Activated CD4-positive, alpha-beta T cell treated with anti-CD3 and anti-CD28 coated beads, Interleukin-2, amount 50 U/mL, for 16 hours (primary cell): ENCODE measurements at regions not wholly inside any gene's neighbourhood (a gene's known extent, or its start where the extent isn't known, plus 50 kb on each side); places are given as distances from the start of the nearest gene placed in this dataset.

Experiments used
- DNase-seq: peaks from one replicate; pipeline ENCODE4 v3.0.0-alpha.2; 2020

DNA sequence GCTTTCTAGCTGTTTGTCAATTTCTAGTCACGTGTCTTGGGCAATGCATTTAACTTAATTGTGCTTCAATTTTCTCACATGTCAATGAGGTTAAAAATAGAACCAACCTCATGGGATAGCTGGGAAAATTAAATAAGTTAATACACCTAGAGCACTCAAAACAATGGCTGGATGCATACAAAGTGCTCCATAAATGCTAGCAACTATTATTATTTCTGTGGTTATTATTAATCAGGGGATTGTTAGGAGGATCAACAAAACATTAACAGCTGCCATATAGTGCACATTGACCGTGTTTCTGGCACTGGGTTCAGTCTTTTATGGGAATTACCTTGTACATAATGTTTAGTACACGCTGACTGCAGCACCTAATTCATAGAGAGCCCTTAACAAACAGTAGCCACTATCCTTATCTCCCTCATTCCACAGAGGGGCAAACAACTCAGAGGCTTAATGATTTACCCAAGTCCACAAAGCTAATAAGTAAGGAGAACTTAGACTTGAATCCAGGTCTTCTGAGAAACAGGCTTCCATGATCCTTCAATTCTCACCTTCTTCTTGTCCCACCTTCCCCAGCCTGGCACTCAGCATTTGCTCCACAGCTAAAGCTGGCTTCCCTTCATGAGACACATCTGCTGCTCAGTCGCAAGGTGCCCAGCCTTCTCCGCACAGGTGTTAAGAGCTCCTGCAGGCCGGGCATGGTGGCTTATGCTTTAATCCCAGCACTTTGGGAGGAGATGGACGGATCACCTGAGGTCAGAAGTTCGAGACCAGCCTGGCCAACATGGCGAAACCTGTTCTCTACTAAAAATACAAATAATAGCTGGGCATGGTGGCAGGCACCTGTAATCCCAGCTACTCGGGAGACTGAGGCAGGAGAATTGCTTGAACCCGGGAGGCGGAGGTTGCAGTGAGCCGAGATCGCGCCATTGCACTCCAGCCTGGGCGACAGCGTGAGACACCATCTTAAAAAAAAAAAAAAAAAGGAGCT, 137.4 kb upstream of the ABCA1 start:
- no peak for DNase-seq

DNA sequence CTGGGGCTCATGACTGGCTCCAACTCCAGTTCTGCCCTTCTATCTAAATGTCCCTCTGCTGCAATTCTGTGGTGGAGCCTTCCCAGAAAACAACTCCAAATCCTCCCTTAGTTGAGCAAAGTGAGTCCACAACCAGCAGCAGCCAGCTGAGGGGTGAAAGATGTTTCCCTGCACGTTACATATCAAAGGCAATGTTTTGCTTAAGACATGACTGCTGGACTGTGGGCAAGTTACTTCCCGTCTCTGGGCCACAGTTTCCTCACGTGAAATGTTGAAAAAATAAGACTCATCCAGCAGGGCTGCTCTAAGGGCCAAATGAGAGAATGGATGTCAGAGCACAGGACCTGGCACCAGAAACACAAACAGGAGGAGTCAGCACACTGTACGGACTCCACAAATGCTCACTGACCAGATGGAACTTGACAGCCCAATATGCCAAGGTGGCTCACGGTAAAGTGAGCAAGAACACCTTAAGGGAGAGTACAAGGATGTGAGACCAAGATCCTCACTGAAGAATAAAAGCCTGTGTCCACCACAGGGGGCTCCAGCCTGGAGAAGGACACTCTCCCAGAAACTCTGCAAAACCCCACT, 138.4 kb upstream of the ABCA1 start:
- no peak for DNase-seq

DNA sequence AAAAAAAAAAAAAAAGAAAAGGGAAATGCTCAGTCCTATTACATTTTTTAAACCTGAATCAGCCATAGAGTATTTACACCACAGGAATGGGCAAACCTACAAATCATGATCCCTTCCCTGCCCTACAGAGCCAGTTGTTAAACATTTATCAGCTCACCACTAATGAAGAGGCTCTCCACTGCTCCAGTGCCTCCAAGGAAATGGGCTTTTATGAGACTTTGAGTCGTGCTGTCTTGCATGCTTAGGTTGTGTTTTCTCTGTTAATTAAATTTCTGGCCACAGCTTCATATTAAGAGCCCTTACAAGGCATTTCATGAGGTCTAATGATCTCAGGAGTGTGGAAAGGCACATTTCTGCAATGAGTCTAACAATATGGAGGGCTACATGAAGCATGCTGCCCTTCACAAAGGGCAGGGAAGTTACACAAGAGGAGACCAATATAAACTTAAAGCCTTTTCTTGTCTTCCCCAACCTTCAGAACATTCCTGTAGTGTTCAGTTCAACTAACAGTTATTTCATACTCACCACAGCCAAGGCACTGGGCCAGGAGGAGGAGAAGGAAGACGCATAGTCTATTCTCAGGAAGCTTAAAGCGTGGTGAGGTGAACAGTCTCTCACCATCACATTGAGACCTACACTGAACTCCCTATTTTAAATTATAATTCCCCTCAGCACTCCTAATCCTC, 140.1 kb upstream of the ABCA1 start:
- no peak for DNase-seq

GRCh38 chr9:105069285-105069684, 141.3 kb upstream of the ABCA1 start:
- no peak for DNase-seq

DNA sequence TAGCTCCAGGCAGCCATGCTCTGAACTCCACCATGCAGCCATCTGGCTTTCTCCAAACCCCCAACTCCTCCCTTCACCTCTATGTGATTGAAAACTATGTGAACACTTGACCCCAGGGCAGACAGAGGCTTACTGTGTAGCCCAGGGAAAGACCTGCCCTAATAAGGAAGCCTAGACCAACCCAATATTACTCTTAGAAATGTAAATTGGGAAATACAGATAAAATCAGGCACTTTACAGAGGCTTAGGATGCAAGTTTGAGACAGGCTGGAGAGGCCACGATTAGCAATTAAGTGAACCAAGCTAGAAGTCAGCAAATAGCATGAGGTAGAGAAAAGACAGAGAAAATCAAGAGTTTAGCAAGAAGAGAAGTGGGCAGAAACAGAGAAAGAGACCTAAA, 141.7 kb upstream of the ABCA1 start:
- DNase-seq: no peak

GRCh38 chr9:105070176-105070575, 142.2 kb upstream of the ABCA1 start:
- DNase-seq: no peak

DNA sequence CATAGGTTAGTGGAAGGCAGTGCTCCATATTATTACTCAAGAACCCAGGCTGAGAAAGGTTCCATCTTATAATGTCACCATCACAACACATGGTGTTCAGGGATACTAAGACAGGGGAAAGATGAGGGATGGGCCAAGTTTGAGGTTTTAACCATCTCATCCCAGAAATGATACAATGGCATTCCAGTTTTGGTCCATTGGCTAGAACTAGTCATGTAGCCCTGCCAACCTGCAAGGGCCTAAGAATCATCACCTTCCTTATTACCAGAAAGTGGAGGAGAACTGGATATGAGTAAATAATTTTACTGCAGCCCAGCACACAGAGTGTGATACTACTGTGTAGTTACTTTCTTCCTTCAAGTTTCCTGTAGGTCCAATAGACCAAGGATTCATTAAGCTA, 144.5 kb upstream of the ABCA1 start:
- no peak for DNase-seq

- no peak for DNase-seq
Observed at GRCh38 chr9:105073147-105073546, 145.2 kb upstream of the ABCA1 start.

DNA sequence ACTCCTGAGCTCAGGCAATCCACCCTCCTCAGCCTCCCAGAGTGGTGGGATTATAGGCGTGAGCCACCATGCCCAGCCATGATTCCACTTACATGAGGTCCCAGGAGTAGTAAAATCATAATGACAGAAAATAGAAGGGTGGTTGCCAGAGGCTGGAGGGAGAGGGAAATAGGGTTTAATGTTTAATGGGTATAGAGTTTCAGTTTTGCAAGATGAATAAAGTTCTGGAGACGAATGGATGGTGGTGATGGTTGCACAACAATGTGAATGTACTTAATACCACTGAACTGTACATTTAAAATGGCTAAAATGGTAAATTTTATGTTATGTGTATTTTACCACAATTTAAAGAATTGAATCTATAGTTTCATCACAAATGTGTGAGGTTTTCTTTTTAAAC, 146.5 kb upstream of the ABCA1 start:
- no peak for DNase-seq

- no peak for DNase-seq
Observed at GRCh38 chr9:105076729-105077128, 148.8 kb upstream of the ABCA1 start.

- no peak for DNase-seq
Observed at GRCh38 chr9:105079457-105079856, 151.5 kb upstream of the ABCA1 start.

DNA sequence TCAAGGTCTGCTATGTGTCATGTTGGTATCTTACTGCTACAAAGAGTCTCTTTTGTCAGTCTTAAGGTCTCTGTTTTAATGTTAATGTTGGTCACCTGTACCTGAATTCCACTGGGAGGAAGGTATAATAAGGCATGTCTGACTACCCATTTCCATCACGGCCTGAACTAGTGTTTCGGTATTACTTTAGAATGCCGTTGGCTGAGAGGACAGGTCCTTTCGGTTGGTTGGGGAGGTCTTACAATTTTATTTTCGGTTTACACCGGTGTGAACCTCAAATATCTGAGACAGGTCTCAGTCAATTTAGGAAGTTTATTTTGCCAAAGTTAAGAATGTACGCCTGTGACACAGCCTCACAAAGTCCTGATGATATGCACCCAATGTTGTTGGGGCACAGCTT, 154.9 kb upstream of the ABCA1 start:
- no peak for DNase-seq

DNA sequence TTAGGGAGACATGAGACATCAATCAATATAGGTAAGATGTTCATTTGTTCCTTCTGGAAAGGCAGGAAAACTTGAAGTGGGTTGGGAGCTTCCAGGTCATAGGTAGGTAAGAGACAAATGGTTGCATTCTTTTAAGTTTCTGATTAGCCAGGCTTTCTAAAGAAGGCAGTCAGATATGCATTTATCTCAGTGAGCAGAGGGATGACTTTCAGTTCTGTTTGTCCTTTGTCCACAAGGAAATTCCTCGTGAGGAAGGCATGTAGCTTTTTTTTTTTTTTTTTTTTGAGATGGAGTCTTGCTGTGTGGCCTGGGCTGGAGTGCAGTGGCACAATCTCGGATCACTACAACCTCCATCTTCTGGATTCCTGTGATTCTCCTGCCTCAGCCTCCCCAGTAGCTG, 155.3 kb upstream of the ABCA1 start:
- no peak for DNase-seq

DNA sequence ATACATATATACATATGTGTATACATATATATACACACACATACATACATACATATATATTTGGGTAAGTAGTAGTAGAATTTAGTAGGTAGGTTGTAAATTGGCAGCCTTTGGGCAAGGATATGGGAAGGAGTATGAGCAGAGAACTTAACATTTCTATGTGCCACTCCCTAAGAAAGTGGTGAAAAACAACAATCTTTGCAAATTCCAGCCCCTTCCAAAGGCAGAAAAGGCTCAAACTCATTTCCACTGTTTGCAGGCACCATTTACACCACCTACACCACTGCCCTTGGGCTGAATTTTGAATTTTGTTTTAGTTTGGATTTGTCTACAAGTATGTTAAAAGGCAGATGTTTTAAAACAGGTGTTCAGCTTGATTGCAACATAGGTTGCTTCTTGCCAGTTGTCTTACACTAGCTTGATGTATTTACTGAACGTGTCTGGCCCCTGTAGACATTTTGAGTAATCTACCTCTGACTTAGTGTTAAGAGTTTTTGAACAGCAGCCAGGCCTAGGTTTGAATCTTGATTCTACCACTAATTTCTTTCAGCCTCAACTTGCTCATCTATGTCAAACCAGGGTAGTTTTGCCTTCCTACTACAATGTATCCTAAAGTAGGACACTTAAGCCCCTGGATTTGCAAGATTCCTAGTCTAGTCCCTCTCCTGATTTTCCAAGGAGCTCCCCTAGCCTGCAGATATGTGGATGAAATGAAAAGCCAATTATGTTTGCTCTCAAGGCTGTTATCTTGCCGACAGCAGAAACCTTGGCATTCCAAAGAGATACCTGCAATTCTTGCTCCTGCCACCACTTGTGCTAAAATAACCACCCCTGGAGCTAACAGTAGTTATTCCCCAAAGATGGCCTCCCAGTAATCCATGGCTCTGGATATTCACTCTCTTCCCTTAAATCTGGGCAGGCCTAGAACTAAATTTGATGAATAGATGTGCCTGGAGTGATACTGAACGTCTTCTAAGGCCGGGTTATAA, 156.2 kb upstream of the SLC44A1 start:
- DNase-seq: no peak

GRCh38 chr9:105089874-105090273, 154.6 kb upstream of the SLC44A1 start:
- no peak for DNase-seq

DNA sequence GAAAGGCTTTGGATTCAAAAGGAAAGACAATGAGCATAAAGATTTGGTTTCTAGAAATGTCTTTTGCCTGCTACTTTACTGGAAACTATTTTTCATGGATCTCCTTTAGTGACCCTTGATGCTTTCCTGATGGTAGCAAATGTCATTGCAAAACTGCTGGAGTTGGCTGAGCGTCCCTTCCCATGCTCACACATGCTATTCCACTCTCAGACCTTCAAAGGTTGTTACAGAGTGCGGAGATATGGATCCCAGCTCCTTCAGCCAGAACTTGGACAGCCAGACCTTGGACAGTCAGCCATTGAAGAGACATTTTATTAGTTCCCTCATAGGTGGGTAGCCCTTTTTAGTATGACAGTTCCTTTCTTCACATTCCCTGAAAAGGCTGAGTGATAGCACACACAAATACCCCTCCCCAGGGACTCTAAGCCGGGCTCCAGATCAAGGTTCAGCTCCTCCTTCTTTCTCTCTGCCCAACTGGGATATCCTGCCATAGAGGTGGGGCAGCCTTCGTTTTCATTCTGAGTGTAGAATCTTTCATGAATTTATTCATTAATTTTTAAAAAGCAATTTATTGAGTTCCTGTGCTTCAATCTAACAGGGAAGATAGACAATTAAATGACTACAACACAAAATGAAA, 153.3 kb upstream of the SLC44A1 start:
- DNase-seq: no peak

DNA sequence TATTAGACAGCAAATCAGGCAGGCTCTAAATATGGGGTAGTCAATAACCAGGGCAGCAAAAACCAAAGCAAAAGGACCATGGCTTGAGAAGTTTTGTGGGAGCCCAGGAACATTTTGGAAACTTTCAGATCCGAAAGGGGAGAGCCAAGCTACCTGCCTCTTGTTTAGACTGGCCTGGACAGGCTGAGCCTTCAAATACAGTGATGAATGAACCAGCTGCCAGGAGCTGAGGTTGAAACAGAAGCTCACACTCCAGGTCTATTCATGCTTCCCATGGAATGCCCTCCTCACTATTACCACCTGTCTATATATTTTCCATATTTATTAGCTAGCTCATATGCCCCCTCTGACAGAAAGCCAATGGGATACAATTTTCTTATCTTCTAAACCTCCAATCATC, 150.8 kb upstream of the SLC44A1 start:
- DNase-seq: no peak

GRCh38 chr9:105098370-105098769, 146.1 kb upstream of the SLC44A1 start:
- no peak for DNase-seq

GRCh38 chr9:105103776-105104175, 140.7 kb upstream of the SLC44A1 start:
- DNase-seq: no peak

DNA sequence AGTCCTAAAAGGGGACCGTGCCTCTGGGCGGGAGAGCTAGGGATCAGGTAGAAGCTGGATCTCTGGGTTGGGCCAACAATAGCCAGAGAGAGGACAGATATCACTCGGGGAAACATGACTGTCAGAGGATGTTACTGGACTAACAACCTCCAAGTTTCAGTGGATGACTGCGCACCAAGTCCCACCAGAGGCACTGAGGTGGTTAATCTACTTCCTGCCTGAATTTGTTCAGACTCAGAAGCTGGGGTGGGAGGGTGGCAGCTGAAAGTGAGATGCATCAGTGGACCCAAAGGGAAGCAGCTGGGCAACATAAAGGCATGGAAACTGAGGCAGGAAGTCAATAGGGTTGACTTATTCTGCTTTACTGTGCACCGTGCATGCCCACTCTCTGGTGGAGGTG, 130.1 kb upstream of the SLC44A1 start:
- DNase-seq: peak; percentile 1

DNA sequence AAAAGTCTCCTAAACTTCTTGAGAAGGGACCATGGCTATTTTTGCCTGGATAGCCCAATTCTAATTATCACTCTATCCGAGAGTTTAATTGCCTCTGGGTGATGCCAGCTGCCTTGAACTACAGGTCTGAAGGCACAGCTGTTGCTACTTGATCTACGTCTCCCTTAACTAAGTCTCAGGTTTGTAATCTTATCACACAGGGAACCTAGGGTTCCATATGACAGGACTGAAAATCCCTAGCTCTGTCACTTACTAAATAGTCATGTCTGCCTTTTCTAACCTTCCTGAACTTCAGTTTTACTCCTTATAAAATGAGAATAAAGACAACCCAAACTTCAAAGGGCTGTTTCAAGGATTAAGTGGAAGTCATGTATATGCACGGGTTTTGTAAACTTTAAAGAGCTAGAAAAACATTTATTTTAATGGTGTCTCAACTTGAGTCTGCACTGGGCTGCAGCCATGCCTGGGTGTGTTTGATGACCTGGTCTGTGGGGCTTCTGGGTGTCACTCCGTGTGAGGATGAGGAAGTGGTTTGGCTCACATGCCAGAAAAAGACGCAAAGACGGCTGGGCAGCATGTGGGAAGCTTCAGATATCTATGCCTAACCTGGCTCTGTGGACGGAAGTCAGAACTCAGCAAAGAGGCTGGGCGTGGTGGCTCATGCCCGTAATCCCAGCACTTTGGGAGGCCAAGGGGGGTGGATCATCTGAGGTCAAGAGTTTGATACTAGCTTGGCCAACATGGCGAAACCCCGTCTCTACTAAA, 129.3 kb upstream of the SLC44A1 start:
- peak; percentile 20 for DNase-seq
